ENCODE measurements at regions not wholly inside any gene's neighbourhood (a gene's known extent, or its start where the extent isn't known, plus 50 kb on each side); places are given as distances from the start of the nearest gene placed in this dataset.

- TF ChIP-seq CTCF (IDR thresholded peaks at IDR 0.05) (no peak), TCF12 (IDR thresholded peaks at IDR 0.05) (no peak)
These were observed 357.2 kb upstream of the ZNF507 start (continued) for GRCh38 chr19:31988256-31988655.

GRCh38 chr19:31991984-31992655 lies 353.3 kb upstream of the ZNF507 start:
- no peak overlapping the region for H3K4me2 ChIP-seq
- ChIA-PET CTCF (no interaction called here), POLR2A (interaction anchor here (0.6 kb wide), 1 partner anchor 22 kb away, joined by 3 read pairs; no protein-coding TSS in a partner anchor)
- H3K79me2 ChIP-seq (ENCODE audit: insufficient read depth): no peaks in the 10 kb centered on the region
- H3K9me2 ChIP-seq: no peaks in the 10 kb centered on the region
- no peaks in the 10 kb centered on the region for H3K4me1 ChIP-seq (ENCODE audit: control insufficient read depth in 1 of 2, insufficient read depth in 2 of 2, low read depth in 1 of 2, low read length in 1 of 2)
- no peaks in the 10 kb centered on the region for H3K27me3 ChIP-seq (ENCODE audit: insufficient read depth)
- no peaks in the 10 kb centered on the region for H3K36me3 ChIP-seq (replicated peaks in 1 of 2; ENCODE audit: control insufficient read depth in 1 of 2, insufficient read depth in 2 of 2, low read length in 1 of 2)
- H3K27ac ChIP-seq (ENCODE audit: low read depth in 2 of 2, low read length in 1 of 2): no peak overlapping the region
- H3K9ac ChIP-seq: no peak overlapping the region
- no peaks in the 10 kb centered on the region for H3F3A ChIP-seq (replicated peaks; ENCODE audit: insufficient read depth)
- TF ChIP-seq ELF1 (IDR thresholded peaks at IDR 0.05): no peak
- no peak for TF ChIP-seq POLR2AphosphoS5 (IDR thresholded peaks at IDR 0.05; ENCODE audit: low read depth, low read length)
- no peak for TF ChIP-seq SIN3A (IDR thresholded peaks at IDR 0.05; ENCODE audit: borderline replicate concordance, low read depth, low read length)
- no peak for TF ChIP-seq NRF1 (IDR thresholded peaks at IDR 0.05; ENCODE audit: low read depth, low read length)
- no peak for TF ChIP-seq REST (IDR thresholded peaks at IDR 0.05; ENCODE audit: low read depth, low read length)
- no peak for TF ChIP-seq RAD21 (IDR thresholded peaks at IDR 0.05; ENCODE audit: low read length)
- TF ChIP-seq NFIC (IDR thresholded peaks at IDR 0.05; ENCODE audit: borderline replicate concordance): no peak
- TF ChIP-seq TCF12 (IDR thresholded peaks at IDR 0.05): no peak
- TF ChIP-seq EZH2phosphoT487 (IDR thresholded peaks at IDR 0.05; ENCODE audit: borderline replicate concordance, low read depth): no peak
- TF ChIP-seq RFX5 (IDR thresholded peaks at IDR 0.05; ENCODE audit: low read length): no peak
- TF ChIP-seq TEAD4 (IDR thresholded peaks at IDR 0.05; ENCODE audit: borderline replicate concordance, insufficient read depth): no peak
- no peak for TF ChIP-seq GATA2 (CRISPR knock-in tag; IDR thresholded peaks at IDR 0.05)
- TF ChIP-seq JUND (IDR thresholded peaks at IDR 0.05): no peak
- TF ChIP-seq YY1 (IDR thresholded peaks at IDR 0.05; ENCODE audit: low read depth): no peak
- no peak for TF ChIP-seq RCOR1 (IDR thresholded peaks at IDR 0.05; ENCODE audit: low read length)
- TF ChIP-seq SMC3 (IDR thresholded peaks at IDR 0.05; ENCODE audit: low read depth, low read length): no peak
- no peak for TF ChIP-seq PBX3 (IDR thresholded peaks at IDR 0.05)
- TF ChIP-seq TAF1 (IDR thresholded peaks at IDR 0.05; ENCODE audit: borderline replicate concordance, low read depth, low read length): no peak
- H3K4me3 ChIP-seq (ENCODE audit: low read depth in 2 of 2, low read length in 1 of 2): no peak overlapping the region
- DNase-seq: no peak
- no peaks in the 10 kb centered on the region for H3K9me3 ChIP-seq
- no peak overlapping the region for H2AFZ ChIP-seq (ENCODE audit: low read depth)
- H4K20me1 ChIP-seq (ENCODE audit: insufficient read depth): no peaks in the 10 kb centered on the region
- 29% methylated on average over 14 of the region's 16 CpGs for WGBS (ENCODE audit: low lambda C conversion rate)

Measured in SK-N-SH (cell line).